ENCODE measurements at regions not wholly inside any gene's neighbourhood (a gene's known extent, or its start where the extent isn't known, plus 50 kb on each side); places are given as distances from the start of the nearest gene placed in this dataset.

GRCh38 chr1:101742509-101742908, 254.2 kb downstream of the OLFM3 start:
- ChIA-PET POLR2A (ENCODE audit: low non-redundant PET) (no interaction called here), CTCF (no interaction called here)
- BruUV-seq (replicated peaks): no TSS peak
- no peak overlapping the region for H3K4me3 ChIP-seq (ENCODE audit: low read depth, low read length, poor library complexity, severe bottlenecking)
- no peak overlapping the region for H3K27ac ChIP-seq (ENCODE audit: low read depth, low read length, poor library complexity, severe bottlenecking)
- TF ChIP-seq, protein P1, sequence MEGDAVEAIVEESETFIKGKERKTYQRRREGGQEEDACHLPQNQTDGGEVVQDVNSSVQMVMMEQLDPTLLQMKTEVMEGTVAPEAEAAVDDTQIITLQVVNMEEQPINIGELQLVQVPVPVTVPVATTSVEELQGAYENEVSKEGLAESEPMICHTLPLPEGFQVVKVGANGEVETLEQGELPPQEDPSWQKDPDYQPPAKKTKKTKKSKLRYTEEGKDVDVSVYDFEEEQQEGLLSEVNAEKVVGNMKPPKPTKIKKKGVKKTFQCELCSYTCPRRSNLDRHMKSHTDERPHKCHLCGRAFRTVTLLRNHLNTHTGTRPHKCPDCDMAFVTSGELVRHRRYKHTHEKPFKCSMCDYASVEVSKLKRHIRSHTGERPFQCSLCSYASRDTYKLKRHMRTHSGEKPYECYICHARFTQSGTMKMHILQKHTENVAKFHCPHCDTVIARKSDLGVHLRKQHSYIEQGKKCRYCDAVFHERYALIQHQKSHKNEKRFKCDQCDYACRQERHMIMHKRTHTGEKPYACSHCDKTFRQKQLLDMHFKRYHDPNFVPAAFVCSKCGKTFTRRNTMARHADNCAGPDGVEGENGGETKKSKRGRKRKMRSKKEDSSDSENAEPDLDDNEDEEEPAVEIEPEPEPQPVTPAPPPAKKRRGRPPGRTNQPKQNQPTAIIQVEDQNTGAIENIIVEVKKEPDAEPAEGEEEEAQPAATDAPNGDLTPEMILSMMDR (conservative IDR thresholded peaks at IDR 0.05; ENCODE audit: low read depth, low read length): no peak
- TF ChIP-seq EZH2 (IDR thresholded peaks at IDR 0.05; ENCODE audit: borderline replicate concordance, low read depth, low read length, poor library complexity, severe bottlenecking): no peak
- no peaks in the 10 kb centered on the region for H3K9me3 ChIP-seq (ENCODE audit: low read depth, low read length, poor library complexity, severe bottlenecking)
- intact Hi-C loops (cut with micrococcal nuclease; ENCODE audit: unreplicated experiment): no loop called here
- H3K36me3 ChIP-seq (ENCODE audit: insufficient read depth, low read length, poor library complexity, severe bottlenecking): no peaks in the 10 kb centered on the region
- DNase-seq (ENCODE audit: low spot score): no peak
- H3K27me3 ChIP-seq (replicated peaks; ENCODE audit: insufficient read depth, low read depth, low read length, poor library complexity): no peaks in the 10 kb centered on the region
- no peaks in the 10 kb centered on the region for H3K4me1 ChIP-seq (ENCODE audit: insufficient read depth, low read length, poor library complexity, severe bottlenecking)

DNA sequence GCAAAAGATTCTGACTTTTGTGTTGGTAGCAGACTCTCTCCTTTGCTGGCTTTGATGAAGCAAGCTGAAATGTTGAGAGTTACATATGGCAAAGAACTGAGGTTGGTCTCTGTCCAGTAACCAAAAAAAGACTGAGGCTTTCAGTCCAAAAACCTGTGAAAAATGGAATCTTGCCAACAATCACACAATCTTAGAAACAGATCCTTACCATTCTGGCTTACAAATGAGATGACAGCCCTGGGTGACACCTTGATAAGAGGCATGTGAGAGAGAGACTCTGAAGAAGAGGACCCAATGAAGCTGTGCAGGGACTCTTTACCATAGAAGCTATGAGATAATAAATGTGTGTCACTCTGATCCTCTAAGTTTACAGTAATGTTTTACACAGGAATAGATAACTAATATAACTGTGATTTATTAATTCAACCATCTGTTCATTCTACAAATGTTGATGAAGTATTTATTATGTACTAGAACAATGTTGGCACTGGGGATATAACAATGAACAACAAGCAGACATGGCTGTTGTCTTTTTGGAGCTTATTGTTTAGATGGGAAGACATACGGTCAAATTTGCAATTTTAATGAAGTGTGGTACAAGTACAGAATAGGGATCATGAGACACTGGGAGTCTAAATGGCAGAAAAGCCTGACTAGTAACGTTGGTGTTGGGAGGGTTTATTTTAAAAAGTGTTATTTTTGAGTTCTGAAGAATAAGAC, 251.0 kb downstream of the OLFM3 start:
- H3K36me3 ChIP-seq (ENCODE audit: insufficient read depth, low read length, poor library complexity, severe bottlenecking): no peaks in the 10 kb centered on the region
- no peak for DNase-seq (ENCODE audit: low spot score)
- no peaks in the 10 kb centered on the region for H3K9me3 ChIP-seq (ENCODE audit: low read depth, low read length, poor library complexity, severe bottlenecking)
- H3K27me3 ChIP-seq (replicated peaks; ENCODE audit: insufficient read depth, low read depth, low read length, poor library complexity): no peaks in the 10 kb centered on the region
- no TSS peak for BruUV-seq (replicated peaks)
- ChIA-PET POLR2A (ENCODE audit: low non-redundant PET) (no interaction called here), CTCF (no interaction called here)
- intact Hi-C loops (cut with micrococcal nuclease; ENCODE audit: unreplicated experiment): no loop called here
- no peaks in the 10 kb centered on the region for H3K4me1 ChIP-seq (ENCODE audit: insufficient read depth, low read length, poor library complexity, severe bottlenecking)
- H3K27ac ChIP-seq (ENCODE audit: low read depth, low read length, poor library complexity, severe bottlenecking): no peak overlapping the region
- no peak overlapping the region for H3K4me3 ChIP-seq (ENCODE audit: low read depth, low read length, poor library complexity, severe bottlenecking)
- TF ChIP-seq, protein P1 (conservative IDR thresholded peaks at IDR 0.05; ENCODE audit: low read depth, low read length): no peak
- no peak for TF ChIP-seq EZH2 (IDR thresholded peaks at IDR 0.05; ENCODE audit: borderline replicate concordance, low read depth, low read length, poor library complexity, severe bottlenecking)

- peaks cover 3% of the 10 kb centered on the region for H3K9me3 ChIP-seq (ENCODE audit: low read depth, low read length, poor library complexity, severe bottlenecking)
- intact Hi-C loops (cut with micrococcal nuclease; ENCODE audit: unreplicated experiment): no loop called here
- H3K4me1 ChIP-seq (ENCODE audit: insufficient read depth, low read length, poor library complexity, severe bottlenecking): no peaks in the 10 kb centered on the region
- no peak overlapping the region for H3K4me3 ChIP-seq (ENCODE audit: low read depth, low read length, poor library complexity, severe bottlenecking)
- BruUV-seq (replicated peaks): no TSS peak
- H3K27me3 ChIP-seq (replicated peaks; ENCODE audit: insufficient read depth, low read depth, low read length, poor library complexity): no peaks in the 10 kb centered on the region
- no peaks in the 10 kb centered on the region for H3K36me3 ChIP-seq (ENCODE audit: insufficient read depth, low read length, poor library complexity, severe bottlenecking)
- TF ChIP-seq EZH2 (IDR thresholded peaks at IDR 0.05; ENCODE audit: borderline replicate concordance, low read depth, low read length, poor library complexity, severe bottlenecking): no peak
- TF ChIP-seq, protein P1 (conservative IDR thresholded peaks at IDR 0.05; ENCODE audit: low read depth, low read length): no peak
- no peak overlapping the region for H3K27ac ChIP-seq (ENCODE audit: low read depth, low read length, poor library complexity, severe bottlenecking)
- DNase-seq (ENCODE audit: low spot score): no peak
- CTCF ChIA-PET: no interaction called here
- POLR2A ChIA-PET (ENCODE audit: low non-redundant PET): no interaction called here
Observed at GRCh38 chr1:101748077-101748476, 248.6 kb downstream of the OLFM3 start.
